K562 (cell line): ENCODE measurements at regions not wholly inside any gene's neighbourhood (a gene's known extent, or its start where the extent isn't known, plus 50 kb on each side); places are given as distances from the start of the nearest gene placed in this dataset.

Experiments
- BRF1 ChIP-seq: IDR thresholded peaks from 3 replicates; pipeline ENCODE4 v1.6.1; 2011; ENCODE audit warnings: borderline replicate concordance, mild to moderate bottlenecking; ENCODE audit not compliant: insufficient read length; ENCODE audit errors: extremely low read depth
- SRSF9 ChIP-seq: fragments of 200-400 bp; formaldehyde crosslinking; IDR thresholded peaks from 2 replicates; pipeline ENCODE4 v1.6.1; 2017; ENCODE audit warnings: low read depth, low read length, borderline replicate concordance
- YY1 ChIP-seq, 3 experiments: IDR thresholded peaks; 2 replicates each; pipeline ENCODE4 v1.6.1; 2011; ENCODE audit warnings: low read length in 2 of 3, mild to moderate bottlenecking in 2 of 3, moderate library complexity in 2 of 3, borderline replicate concordance in 1 of 3, control low read depth in 1 of 3, low read depth in 1 of 3; ENCODE audit not compliant: insufficient read depth in 3 of 3, insufficient replicate concordance in 2 of 3, control insufficient read depth in 1 of 3, insufficient read length in 1 of 3; ENCODE audit errors: extremely low read depth in 1 of 3
- ZKSCAN8 ChIP-seq: fragments of 200-800 bp; sonication (Bioruptor generic); IDR thresholded peaks from 2 replicates; pipeline ENCODE4 v1.6.1; 2016; ENCODE audit warnings: missing genetic modification characterization, missing compliant biosample characterization
- TF ChIP-seq, protein P1 (sequence below): fragments of 250-450 bp; sonication (Bioruptor Pico); IDR thresholded peaks from 2 replicates; pipeline ENCODE4 v1.5.0; 2021; ENCODE audit warnings: mild to moderate bottlenecking, borderline replicate concordance

DNA sequence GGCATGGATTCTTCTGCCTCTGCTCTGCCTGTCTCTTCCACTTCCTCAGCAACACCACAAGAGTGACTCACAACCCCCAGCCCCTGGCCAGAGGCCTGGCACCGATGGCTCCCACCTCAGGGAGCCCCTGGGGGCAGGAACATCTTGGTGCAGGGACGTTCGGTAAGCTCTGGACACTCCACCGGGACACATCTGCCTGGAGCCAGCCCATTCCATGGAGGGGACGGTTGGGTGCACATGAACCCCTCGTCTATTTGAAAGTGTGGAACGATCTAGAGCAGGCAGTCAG, 246.5 kb downstream of the ERMARD start:
- no peak for TF ChIP-seq YY1 (IDR thresholded peaks at IDR 0.05; ENCODE audit: borderline replicate concordance in 1 of 3, control insufficient read depth in 1 of 3, extremely low read depth in 1 of 3, insufficient read depth in 3 of 3, insufficient read length in 1 of 3, insufficient replicate concordance in 2 of 3, low read depth in 1 of 3, low read length in 2 of 3)
- TF ChIP-seq SRSF9, result no peak
- no peak for TF ChIP-seq BRF1
- TF ChIP-seq ZKSCAN8 (CRISPR knock-in tag), result no peak
- TF ChIP-seq, protein P1, sequence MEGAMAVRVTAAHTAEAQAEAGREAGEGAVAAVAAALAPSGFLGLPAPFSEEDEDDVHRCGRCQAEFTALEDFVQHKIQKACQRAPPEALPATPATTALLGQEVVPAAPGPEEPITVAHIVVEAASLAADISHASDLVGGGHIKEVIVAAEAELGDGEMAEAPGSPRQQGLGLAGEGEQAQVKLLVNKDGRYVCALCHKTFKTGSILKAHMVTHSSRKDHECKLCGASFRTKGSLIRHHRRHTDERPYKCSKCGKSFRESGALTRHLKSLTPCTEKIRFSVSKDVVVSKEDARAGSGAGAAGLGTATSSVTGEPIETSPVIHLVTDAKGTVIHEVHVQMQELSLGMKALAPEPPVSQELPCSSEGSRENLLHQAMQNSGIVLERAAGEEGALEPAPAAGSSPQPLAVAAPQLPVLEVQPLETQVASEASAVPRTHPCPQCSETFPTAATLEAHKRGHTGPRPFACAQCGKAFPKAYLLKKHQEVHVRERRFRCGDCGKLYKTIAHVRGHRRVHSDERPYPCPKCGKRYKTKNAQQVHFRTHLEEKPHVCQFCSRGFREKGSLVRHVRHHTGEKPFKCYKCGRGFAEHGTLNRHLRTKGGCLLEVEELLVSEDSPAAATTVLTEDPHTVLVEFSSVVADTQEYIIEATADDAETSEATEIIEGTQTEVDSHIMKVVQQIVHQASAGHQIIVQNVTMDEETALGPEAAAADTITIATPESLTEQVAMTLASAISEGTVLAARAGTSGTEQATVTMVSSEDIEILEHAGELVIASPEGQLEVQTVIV (CRISPR knock-in tag), result no peak
